NCI-H1930 (cell line): ENCODE measurements at regions not wholly inside any gene's neighbourhood (a gene's known extent, or its start where the extent isn't known, plus 50 kb on each side); places are given as distances from the start of the nearest gene placed in this dataset.
A peak's percentile ranks its signal among the peaks of the same experiment; 100 is the strongest.
"Not testable (repeated sequence)": the region's sequence is repeated elsewhere in the genome, so short reads cannot be mapped to it uniquely, and the experiment has no call there.

Source experiments
- DNase-seq, 2 experiments: peaks; one replicate each; lab custom pipeline; 2025; lab: John Stamatoyannopoulos, UW

DNA sequence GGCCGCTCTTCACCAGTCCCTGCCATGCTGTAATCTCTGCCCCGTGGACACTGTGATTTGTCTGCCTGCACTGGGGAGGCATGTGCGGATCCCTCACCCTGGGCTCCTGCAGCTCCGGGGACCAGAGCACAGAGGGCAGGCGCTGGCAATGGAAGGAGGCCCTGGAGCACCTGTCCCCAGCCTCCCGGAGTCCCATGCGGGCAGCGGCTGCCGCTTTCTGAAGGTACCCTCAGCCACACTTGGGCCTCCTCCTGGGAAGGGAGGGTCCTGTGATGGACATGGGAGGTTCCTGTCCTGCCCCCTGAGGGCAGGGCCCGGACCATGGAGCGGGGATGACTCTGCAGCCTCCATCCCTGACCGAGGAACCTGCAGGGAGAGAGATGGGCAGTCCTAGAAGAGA is 297.4 kb upstream of the SFSWAP start:
- no peak for DNase-seq

DNA sequence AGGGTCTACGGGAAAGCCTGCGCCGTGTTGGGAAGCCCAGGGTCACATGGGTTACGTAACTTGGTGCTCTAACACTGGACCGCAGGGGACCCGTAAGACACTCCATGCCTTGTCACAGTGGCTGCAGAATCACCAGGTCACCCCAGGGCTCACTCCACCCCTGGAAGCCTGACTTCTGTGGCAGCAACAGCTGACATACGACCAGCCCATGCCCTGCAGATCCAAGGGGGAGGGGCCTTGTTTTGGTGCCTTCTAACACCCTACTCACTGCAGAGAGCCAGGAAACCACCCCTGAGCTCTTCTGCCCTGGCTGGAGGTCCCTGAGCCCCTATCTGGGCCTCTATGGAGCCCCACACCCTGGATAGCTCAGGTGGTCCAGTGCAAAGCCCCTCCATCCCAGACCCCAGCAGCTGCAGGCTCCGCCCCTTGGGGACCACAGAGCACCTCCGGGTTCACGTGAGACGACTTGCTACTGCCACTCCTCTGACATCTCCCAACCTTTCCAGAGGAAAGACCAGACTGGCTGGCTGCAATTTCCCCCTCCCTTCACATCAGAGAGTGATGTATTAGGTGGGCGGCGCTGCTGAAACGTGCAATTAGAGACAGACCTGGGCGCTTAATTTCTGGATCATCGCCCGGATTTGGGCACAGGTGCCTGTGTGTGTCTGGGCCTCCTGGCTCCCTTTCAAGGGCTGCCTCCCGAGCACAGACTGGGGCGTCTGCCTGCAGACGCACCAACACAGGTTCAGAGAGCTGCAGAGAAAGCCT is 296.6 kb upstream of the SFSWAP start:
- not testable (repeated sequence) for DNase-seq

DNA sequence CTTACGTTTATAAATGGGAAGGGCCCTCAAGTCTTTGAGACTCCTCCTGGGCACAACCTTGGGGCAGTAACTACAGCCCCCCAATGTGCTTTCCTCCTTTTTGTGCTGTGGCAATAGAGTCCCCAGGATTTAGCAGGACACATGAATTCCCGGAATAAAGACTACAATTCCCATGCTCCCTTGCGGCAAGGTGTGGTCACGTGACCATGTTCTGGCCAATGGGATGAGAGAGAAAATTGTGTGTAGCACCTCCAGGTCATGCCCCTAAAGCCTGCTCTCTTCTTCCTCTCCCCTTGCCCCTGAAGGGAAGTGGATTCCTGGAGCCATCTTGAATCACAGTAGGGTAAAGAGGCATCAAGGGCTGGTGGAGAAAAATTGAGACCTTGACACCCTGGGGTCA is 295.1 kb upstream of the SFSWAP start:
- DNase-seq, result peak in 1 of 2 experiments; percentile 4

DNA sequence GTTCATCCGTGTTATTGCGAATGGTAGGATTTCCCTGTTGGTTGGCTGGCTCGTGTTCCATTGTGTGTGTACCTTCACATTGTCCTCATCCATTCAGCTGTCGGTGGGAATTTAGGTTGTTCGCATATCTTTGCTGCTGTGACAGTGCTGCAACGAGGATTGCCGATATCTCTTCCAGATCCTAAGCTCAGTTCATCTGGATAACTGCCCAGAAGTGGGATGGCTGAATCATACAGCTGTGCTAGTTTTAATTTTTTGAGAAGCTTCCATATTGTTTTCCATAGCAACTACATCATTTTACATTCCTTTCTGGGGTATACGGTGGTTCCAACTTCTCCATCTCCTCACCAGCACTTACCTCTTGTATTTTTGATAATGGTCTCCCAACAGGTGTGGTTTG is 292.8 kb upstream of the SFSWAP start:
- DNase-seq, result no peak

GRCh38 chr12:131418884-131419283 is 292.0 kb upstream of the SFSWAP start:
- no peak for DNase-seq

DNA sequence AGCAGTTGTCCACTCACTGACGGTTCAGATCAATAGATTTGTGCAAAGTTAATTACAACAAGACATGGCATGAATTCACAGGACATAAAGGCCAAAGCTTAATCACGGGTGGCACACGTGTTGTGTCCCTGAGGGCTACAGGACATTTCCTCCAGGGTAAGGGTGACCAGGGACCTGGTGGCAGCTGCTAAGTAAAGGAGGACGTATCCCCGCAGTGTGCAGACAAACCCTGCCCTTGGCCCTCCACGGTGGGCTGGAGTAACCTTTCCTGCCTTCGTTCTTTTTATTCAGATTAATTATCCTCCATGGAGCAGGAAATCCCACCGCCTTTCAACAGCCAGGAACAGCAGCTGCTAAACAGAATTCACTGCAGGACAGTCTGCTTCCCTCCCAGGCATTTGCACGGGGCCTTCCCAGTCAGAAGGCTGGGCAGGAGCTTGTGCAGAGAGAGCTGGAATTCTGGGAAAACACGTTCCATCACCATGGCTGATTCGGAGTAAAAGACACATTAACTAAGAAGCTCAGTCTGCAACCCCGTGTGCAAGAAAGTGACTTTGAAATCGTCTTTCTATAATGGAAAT is 289.9 kb upstream of the SFSWAP start:
- DNase-seq, result no peak

DNA sequence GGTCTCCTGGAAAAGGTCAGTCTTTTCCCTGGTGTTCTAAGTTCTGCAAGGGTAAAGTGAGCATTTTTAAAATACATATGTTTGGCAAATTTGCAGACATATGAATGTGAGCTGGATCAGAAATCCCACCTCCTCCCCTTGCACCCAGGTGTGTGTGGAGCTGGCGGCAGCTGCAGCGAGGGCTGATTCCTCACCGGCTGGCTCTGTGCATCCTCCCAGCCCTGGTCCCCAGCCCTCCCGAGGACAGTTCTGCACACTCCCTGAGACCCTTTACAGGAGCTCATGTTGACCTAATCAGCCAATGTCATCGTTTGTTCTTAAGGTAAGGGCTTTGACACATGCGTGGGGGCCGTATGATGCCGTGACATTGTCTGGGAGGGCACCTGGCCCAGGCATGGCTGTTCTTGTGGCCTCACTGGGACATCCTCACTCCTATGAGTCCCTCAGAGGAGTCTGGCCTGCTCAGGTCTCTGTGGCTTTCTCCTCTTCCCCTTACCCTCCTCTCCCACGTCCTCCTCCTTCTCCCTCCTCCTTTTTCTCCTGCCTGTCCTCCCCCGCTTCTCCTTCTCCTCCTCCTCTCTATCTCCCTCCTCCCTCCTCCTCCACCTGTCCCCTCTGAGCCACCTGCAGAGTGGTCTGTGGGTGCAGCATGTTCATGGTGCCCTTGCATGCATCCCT is 289.2 kb upstream of the SFSWAP start:
- DNase-seq, result no peak

DNA sequence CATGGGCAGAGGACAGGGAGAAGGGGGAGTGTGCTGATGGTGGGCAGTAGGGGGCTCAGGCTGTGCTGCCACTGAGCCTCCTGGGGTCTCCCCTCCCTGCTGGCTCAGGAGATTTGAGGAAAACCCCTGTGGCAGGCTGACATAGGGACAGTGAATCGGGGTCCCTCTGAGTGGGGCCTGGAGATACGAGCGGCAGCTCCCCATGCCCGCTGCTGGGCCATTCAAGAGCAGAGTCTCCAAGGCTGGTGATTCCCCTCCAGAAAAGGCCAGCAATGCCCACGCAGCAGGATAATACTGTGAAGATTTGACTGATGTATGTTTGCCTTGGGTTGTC is 288.7 kb upstream of the SFSWAP start:
- no peak for DNase-seq

- no peak for DNase-seq
Measured at GRCh38 chr12:131422744-131423143, 288.1 kb upstream of the SFSWAP start.

DNA sequence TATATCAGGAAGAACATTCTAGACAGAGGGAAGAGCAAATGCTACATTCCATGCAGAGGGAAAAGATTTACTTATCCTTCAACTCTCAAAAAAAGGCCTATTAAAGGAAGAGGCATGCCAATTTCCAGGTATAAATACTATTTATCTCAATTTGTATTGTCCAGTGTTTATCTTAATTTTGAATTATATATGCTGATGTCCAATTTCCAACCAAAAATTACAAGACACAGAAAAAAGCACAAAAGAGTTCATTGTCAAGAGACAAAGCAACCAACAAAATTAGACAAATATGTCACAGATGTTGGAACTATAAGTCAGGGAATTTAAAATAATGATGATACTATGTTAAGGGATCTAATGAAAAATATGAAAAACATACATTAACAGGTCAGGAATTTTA is 286.6 kb upstream of the SFSWAP start:
- DNase-seq, result no peak

DNA sequence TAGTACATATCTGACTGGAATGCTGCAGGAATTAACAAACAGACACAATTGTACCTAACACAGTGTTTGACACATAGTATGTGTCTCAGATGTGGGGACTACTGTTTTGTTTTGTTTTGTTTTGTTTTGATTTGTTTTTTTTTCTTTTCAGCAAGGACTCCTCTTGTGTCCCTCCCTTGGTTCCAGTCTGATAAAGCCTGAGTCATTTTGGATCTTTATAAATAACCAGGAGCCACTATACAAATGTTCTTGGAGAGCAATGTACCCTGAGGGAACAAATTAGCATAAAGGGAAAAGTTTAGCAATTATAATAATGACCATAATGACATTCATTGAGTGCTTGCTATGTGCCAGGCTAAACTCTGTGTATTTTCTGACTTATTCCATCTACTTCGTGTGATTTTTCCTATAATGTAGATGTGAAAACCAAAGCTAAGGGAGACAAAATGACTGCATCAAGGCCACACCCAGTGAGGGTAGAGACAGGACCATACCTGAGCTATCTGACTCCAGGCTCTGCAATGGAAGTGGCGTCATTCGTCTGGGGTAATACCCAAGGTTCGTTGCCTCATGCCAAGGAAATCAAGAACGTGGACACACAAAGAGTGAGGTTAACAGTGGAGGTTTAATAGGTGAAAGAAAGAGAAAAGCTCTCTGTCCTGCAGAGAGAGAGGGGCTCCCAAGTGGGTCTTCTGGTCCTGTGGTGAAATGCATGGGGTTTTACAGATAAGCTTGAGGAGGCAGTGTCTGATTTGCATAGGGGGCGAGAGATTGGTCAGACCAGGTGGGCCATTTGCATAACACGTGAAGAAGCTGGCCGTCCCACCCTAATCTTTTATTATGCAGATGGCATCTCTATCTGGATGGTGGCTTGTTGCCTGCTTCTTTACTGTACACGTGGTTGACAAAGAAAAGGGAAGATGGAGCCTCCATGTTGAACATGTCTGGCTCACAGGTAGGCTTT is 285.5 kb upstream of the SFSWAP start:
- DNase-seq, result no peak

GRCh38 chr12:131428091-131428685 is 282.7 kb upstream of the SFSWAP start:
- no peak for DNase-seq

GRCh38 chr12:131429221-131429620 is 281.7 kb upstream of the SFSWAP start:
- not testable (repeated sequence) for DNase-seq

DNA sequence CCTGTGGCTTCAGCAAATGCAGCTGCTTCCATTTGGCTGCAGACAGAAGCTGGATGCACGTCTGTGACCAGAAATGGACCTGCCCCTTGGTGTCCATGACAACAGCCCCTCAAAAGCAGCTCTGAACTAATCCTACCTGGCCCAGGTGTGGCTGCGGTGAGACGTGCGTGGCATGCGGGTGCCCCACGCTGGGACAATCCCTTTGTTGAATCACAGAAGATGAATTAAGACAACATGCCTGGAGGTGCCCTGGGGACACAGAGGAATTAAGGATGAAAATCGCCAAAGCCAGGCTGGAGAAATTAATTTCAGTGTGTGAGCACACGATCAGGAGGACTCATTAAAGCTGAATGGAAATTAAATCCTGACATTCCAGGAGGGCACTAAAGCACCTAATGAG is 281.2 kb upstream of the SFSWAP start:
- not testable (repeated sequence) for DNase-seq

GRCh38 chr12:131430158-131430742 is 280.6 kb upstream of the SFSWAP start:
- DNase-seq, result no peak

GRCh38 chr12:131431126-131431655 is 279.7 kb upstream of the SFSWAP start:
- DNase-seq, result not testable (repeated sequence)

GRCh38 chr12:131432532-131433260 is 278.2 kb upstream of the SFSWAP start:
- peak; percentile 7 to 16 for DNase-seq

DNA sequence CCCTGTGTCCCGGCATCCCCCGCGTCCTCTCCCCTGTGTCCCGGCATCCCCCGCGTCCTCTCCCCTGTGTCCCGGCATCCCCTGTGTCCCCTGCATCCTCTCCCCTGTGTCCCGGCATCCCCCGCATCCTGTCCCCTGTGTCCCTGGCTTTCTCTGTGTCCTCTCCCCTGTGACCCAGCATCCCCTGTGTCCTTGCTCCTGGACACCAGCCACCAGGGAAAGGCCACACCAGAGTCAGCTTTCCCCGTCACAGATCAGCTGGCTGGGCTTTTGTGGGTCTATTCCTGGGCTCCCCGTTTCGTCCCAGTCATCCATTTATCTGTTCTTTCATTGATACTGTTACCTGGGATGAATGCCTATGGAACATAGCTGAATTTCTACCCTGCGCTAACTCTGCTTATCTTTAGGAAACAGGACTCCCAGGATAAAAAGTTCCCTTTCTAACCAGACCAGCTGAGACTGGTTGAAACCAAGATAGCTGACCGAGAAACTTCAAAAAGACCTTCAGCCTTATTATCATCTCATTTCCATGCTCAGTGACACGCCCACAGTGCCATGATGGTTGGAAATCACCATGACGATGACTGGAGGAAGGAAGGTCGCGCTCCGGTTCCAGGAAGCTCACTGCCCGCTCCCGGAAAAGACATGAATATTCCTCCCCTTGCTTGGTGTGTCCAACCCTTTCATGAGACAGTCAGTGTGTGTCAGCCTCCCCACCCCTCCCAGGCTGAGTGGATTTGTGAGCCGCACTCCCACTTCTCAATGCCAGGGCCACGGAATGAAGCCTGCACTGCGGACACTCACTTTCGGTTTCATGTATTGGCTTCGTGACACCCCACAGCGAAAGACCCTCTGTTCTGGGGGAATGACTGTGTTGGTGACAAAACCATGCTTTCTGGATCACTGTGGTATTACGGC is 276.4 kb upstream of the SFSWAP start:
- DNase-seq, result peak in 1 of 2 experiments; percentile 29
